IMR-90 (cell line): ENCODE measurements at regions not wholly inside any gene's neighbourhood (a gene's known extent, or its start where the extent isn't known, plus 50 kb on each side); places are given as distances from the start of the nearest gene placed in this dataset.

ENCODE experiments used
- ATAC-seq: fragments of 200-7000 bp; cut with Tn5 transposase; 2 replicates; pipeline ENCODE4 v1.9.1; 2020; ENCODE audit warnings: low read depth, mild to moderate bottlenecking, moderate library complexity
- BruUV-seq: library from RNA; stranded (reverse); fragments of 400-500 nt; replicated peaks from 2 replicates; lab custom pipeline; 2021; lab: Mats Ljungman, UMichigan
- CTCF ChIA-PET: fragments of 300-600 bp; formaldehyde crosslinking; extraction: SDS; loops from one replicate; lab custom pipeline; 2021; ENCODE audit warnings: antibody characterized with exemption; lab: Yijun Ruan, JAX
- POLR2A ChIA-PET: fragments of 300-600 bp; sonication (Branson Sonifier 250); formaldehyde crosslinking; loops from one replicate; lab custom pipeline; 2022; ENCODE audit warnings: antibody characterized with exemption; ENCODE audit not compliant: unreplicated experiment; lab: Charles Lee
- DNase-seq: peaks from one replicate; pipeline ENCODE4 v3.0.0; 2013
- H2AFZ ChIP-seq: replicated peaks from 2 replicates; pipeline ENCODE3; 2013; ENCODE audit warnings: low read length, mild to moderate bottlenecking; ENCODE audit not compliant: poor library complexity
- H2AK5ac ChIP-seq: 2 replicates; pipeline ENCODE4 v1.6.1; 2013; ENCODE audit warnings: low read depth, low read length, inconsistent platforms
- H2AK9ac ChIP-seq: replicated peaks from 2 replicates; pipeline ENCODE3; 2013; ENCODE audit warnings: mild to moderate bottlenecking, low read depth, low read length, moderate library complexity; ENCODE audit not compliant: poor library complexity
- H2BK120ac ChIP-seq: 2 replicates; pipeline ENCODE4 v1.6.1; 2013; ENCODE audit warnings: low read depth, low read length, inconsistent platforms
- H2BK15ac ChIP-seq: 3 replicates; pipeline ENCODE4 v1.6.1; 2013; ENCODE audit warnings: low read depth, low read length, inconsistent platforms
- H2BK20ac ChIP-seq: 2 replicates; pipeline ENCODE4 v1.6.1; 2013; ENCODE audit warnings: low read depth, mild to moderate bottlenecking, inconsistent platforms, low read length, moderate library complexity
- H2BK5ac ChIP-seq: 2 replicates; pipeline ENCODE4 v1.6.1; 2013; ENCODE audit warnings: mild to moderate bottlenecking, low read depth, low read length, inconsistent platforms; ENCODE audit not compliant: poor library complexity, severe bottlenecking
- H3K14ac ChIP-seq: replicated peaks from 2 replicates; pipeline ENCODE4 v1.6.1; 2013; ENCODE audit warnings: low read depth, low read length, inconsistent platforms
- H3K18ac ChIP-seq: 2 replicates; pipeline ENCODE4 v1.6.1; 2013; ENCODE audit warnings: low read depth, low read length, control low read depth
- H3K23ac ChIP-seq: 2 replicates; pipeline ENCODE4 v1.6.1; 2013; ENCODE audit warnings: low read depth, low read length, inconsistent platforms
- H3K27ac ChIP-seq: 2 replicates; pipeline ENCODE4 v1.5.1; 2013; ENCODE audit warnings: mild to moderate bottlenecking, control low read depth, low read length; ENCODE audit not compliant: insufficient read depth
- H3K27me3 ChIP-seq: 2 replicates; pipeline ENCODE4 v1.6.1; 2013; ENCODE audit warnings: low read length; ENCODE audit not compliant: control insufficient read depth, insufficient read depth
- H3K36me3 ChIP-seq: 2 replicates; pipeline ENCODE4 v1.6.1; 2013; ENCODE audit warnings: low read length, mixed read lengths; ENCODE audit not compliant: control insufficient read depth, insufficient read depth
- H3K4ac ChIP-seq: 2 replicates; pipeline ENCODE4 v1.6.1; 2013; ENCODE audit warnings: low read depth, low read length, inconsistent platforms
- H3K4me1 ChIP-seq: 2 replicates; pipeline ENCODE4 v1.6.1; 2013; ENCODE audit warnings: low read length, mixed read lengths; ENCODE audit not compliant: control insufficient read depth, insufficient read depth
- H3K4me2 ChIP-seq: 2 replicates; pipeline ENCODE4 v1.6.1; 2013; ENCODE audit warnings: low read depth, mild to moderate bottlenecking, control low read depth, low read length, moderate library complexity
- H3K4me3 ChIP-seq: 2 replicates; pipeline ENCODE4 v1.5.1; 2013; ENCODE audit warnings: low read depth, mild to moderate bottlenecking, control low read depth, low read length, moderate library complexity; ENCODE audit not compliant: insufficient read depth
- H3K56ac ChIP-seq: 2 replicates; pipeline ENCODE4 v1.6.1; 2013; ENCODE audit warnings: low read length, inconsistent platforms; ENCODE audit not compliant: insufficient read depth; ENCODE audit errors: extremely low read depth
- H3K79me1 ChIP-seq, 2 experiments: 2 replicates each; pipeline ENCODE4 v1.6.1; 2013; ENCODE audit warnings: low read length in 2 of 2, inconsistent platforms in 1 of 2, low read depth in 1 of 2
- H3K9ac ChIP-seq: 2 replicates; pipeline ENCODE4 v1.6.1; 2013; ENCODE audit warnings: low read depth, low read length, control low read depth
- H3K9me1 ChIP-seq: 2 replicates; pipeline ENCODE4 v1.6.1; 2013; ENCODE audit warnings: low read length, inconsistent platforms; ENCODE audit not compliant: insufficient read depth
- H3K9me3 ChIP-seq: 2 replicates; pipeline ENCODE4 v1.6.1; 2013; ENCODE audit warnings: low read length; ENCODE audit not compliant: control insufficient read depth, insufficient read depth
- H4K20me1 ChIP-seq: 2 replicates; pipeline ENCODE4 v1.6.1; 2013; ENCODE audit warnings: low read length, inconsistent platforms; ENCODE audit not compliant: insufficient read depth
- H4K5ac ChIP-seq: 2 replicates; pipeline ENCODE4 v1.6.1; 2013; ENCODE audit warnings: mild to moderate bottlenecking, low read depth, low read length, control low read depth
- H4K8ac ChIP-seq, 2 experiments: 2 replicates each; pipeline ENCODE4 v1.6.1; 2013; ENCODE audit warnings: low read depth in 2 of 2, low read length in 2 of 2, control low read depth in 1 of 2, inconsistent platforms in 1 of 2
- H4K91ac ChIP-seq: 2 replicates; pipeline ENCODE4 v1.6.1; 2013; ENCODE audit warnings: low read depth, low read length, inconsistent platforms; ENCODE audit not compliant: insufficient read depth
- BHLHE40 ChIP-seq: fragments of 150-350 bp; IDR thresholded peaks from 2 replicates; pipeline ENCODE4 v1.6.1; 2016; ENCODE audit warnings: mild to moderate bottlenecking, low read depth, low read length
- CEBPB ChIP-seq: IDR thresholded peaks from 2 replicates; pipeline ENCODE4 v1.6.1; 2012; ENCODE audit warnings: low read depth, low read length, improper control_type of control experiment
- CHD1 ChIP-seq: IDR thresholded peaks from 2 replicates; pipeline ENCODE4 v1.6.1; 2012; ENCODE audit warnings: low read depth, low read length, improper control_type of control experiment
- CTCF ChIP-seq: conservative IDR thresholded peaks from 2 replicates; pipeline ENCODE4 v1.5.1; 2012; ENCODE audit warnings: mild to moderate bottlenecking, low read depth, low read length, improper control_type of control experiment
- ELK1 ChIP-seq: fragments of 150-350 bp; IDR thresholded peaks from 2 replicates; pipeline ENCODE4 v1.6.1; 2016; ENCODE audit warnings: low read depth, mild to moderate bottlenecking, low read length, moderate library complexity, borderline replicate concordance
- FOS ChIP-seq: fragments of 150-350 bp; IDR thresholded peaks from 2 replicates; pipeline ENCODE4 v1.6.1; 2016; ENCODE audit warnings: low read depth, low read length
- MAFK ChIP-seq: IDR thresholded peaks from 2 replicates; pipeline ENCODE4 v1.6.1; 2012; ENCODE audit warnings: low read depth, low read length, improper control_type of control experiment
- MAZ ChIP-seq: IDR thresholded peaks from 2 replicates; pipeline ENCODE4 v1.6.1; 2012; ENCODE audit warnings: low read depth, mild to moderate bottlenecking, low read length, improper control_type of control experiment, moderate library complexity, borderline replicate concordance
- MXI1 ChIP-seq: IDR thresholded peaks from 2 replicates; pipeline ENCODE4 v1.6.1; 2012; ENCODE audit warnings: low read depth, mild to moderate bottlenecking, low read length, moderate library complexity, borderline replicate concordance
- NFE2L2 ChIP-seq: fragments of 150-350 bp; IDR thresholded peaks from 2 replicates; pipeline ENCODE4 v1.6.1; 2016; ENCODE audit warnings: low read depth, mild to moderate bottlenecking, low read length
- POLR2A ChIP-seq: IDR thresholded peaks from 2 replicates; pipeline ENCODE4 v1.6.1; 2012; ENCODE audit warnings: mild to moderate bottlenecking, low read depth, low read length
- RAD21 ChIP-seq: IDR thresholded peaks from 2 replicates; pipeline ENCODE4 v1.6.1; 2012; ENCODE audit warnings: low read length, improper control_type of control experiment
- RCOR1 ChIP-seq: IDR thresholded peaks from 2 replicates; pipeline ENCODE4 v1.6.1; 2012; ENCODE audit warnings: mild to moderate bottlenecking, low read length, improper control_type of control experiment; ENCODE audit not compliant: insufficient replicate concordance
- RFX5 ChIP-seq: IDR thresholded peaks from 2 replicates; pipeline ENCODE4 v1.8.0; 2012; ENCODE audit warnings: low read depth, mild to moderate bottlenecking, low read length, moderate library complexity
- SMC3 ChIP-seq: fragments of 150-350 bp; IDR thresholded peaks from 2 replicates; pipeline ENCODE4 v1.6.1; 2016; ENCODE audit warnings: low read depth, mild to moderate bottlenecking, antibody characterized with exemption, low read length, moderate library complexity
- USF2 ChIP-seq: fragments of 150-350 bp; IDR thresholded peaks from 2 replicates; pipeline ENCODE4 v1.6.1; 2017; ENCODE audit warnings: mild to moderate bottlenecking, antibody characterized with exemption, low read length, low read depth
- WGBS, 2 experiments: methylation state at CpG; one replicate each; pipeline versions ENCODE4 v1.1.5 to v1.1.7; 2013; ENCODE audit warnings: missing lambda C conversion rate in 2 of 2; ENCODE audit not compliant: insufficient read length in 1 of 2; ENCODE audit errors: extremely low coverage in 2 of 2; 5-methylcytosine and 5-hydroxymethylcytosine counted together
- dilution Hi-C: fragments of 300-500 bp; cut with HindIII; formaldehyde crosslinking; loops from one replicate; pipeline ENCODE4 v1.14.3; 2018; ENCODE audit warnings: low sequenced_read_pairs; ENCODE audit not compliant: unreplicated experiment
- in situ Hi-C: fragments of 300-500 bp; cut with MboI; formaldehyde crosslinking; loops from 3 replicates; pipeline ENCODE4 v1.14.3; 2019; ENCODE audit warnings: low sequenced_read_pairs, inconsistent platforms, mixed read lengths
- intact Hi-C: fragments of 100-400 bp; cut with micrococcal nuclease; formaldehyde crosslinking; loops from 2 replicates; pipeline ENCODE4 v1.10.0; 2022

- intact Hi-C loops: no loop called here
- Histone ChIP-seq H2AFZ (no peak overlapping the region), H3K56ac (no peak overlapping the region), H3K27me3 (no peaks in the 10 kb centered on the region), H3K79me1 (no peaks in the 10 kb centered on the region), H2AK9ac (no peak overlapping the region), H2BK20ac (no peak overlapping the region), H3K9ac (no peak overlapping the region), H3K9me3 (no peaks in the 10 kb centered on the region), H3K23ac (no peak overlapping the region), H3K18ac (no peak overlapping the region), H3K14ac (no peak overlapping the region), H2BK5ac (no peak overlapping the region), H4K8ac (no peak overlapping the region), H3K4ac (no peak overlapping the region), H2AK5ac (no peak overlapping the region), H3K27ac (no peak overlapping the region), H3K36me3 (no peaks in the 10 kb centered on the region), H4K91ac (no peak overlapping the region), H3K4me2 (no peak overlapping the region), H3K4me3 (no peak overlapping the region), H2BK120ac (no peak overlapping the region), H3K4me1 (peaks cover 2% of the 10 kb centered on the region; the same call in 1 of the 2 replicates), H4K20me1 (no peaks in the 10 kb centered on the region), H4K5ac (no peak overlapping the region), H2BK15ac (no peak overlapping the region), H3K9me1 (no peaks in the 10 kb centered on the region)
- WGBS, 2 experiments: 100% methylated on average over 1 of the region's 2 CpGs; no CpG with 5 or more reads in 1 of the 2 experiments
- ATAC-seq: no peak
- in situ Hi-C loops: no loop called here
- DNase-seq: no peak
- no TSS peak for BruUV-seq
- POLR2A ChIA-PET: no interaction called here
- CTCF ChIA-PET: no interaction called here
- no peak for TF ChIP-seq MAFK
- TF ChIP-seq FOS: no peak
- no peak for TF ChIP-seq MXI1
- no peak for TF ChIP-seq RAD21
- TF ChIP-seq USF2: no peak
- TF ChIP-seq POLR2A: no peak
- TF ChIP-seq SMC3: no peak
- no peak for TF ChIP-seq CEBPB
- TF ChIP-seq RFX5: no peak
- no peak for TF ChIP-seq NFE2L2
- no peak for TF ChIP-seq BHLHE40
- no peak for TF ChIP-seq ELK1
- no peak for TF ChIP-seq CTCF
- no peak for TF ChIP-seq RCOR1
- no peak for TF ChIP-seq CHD1
- no peak for TF ChIP-seq MAZ
- dilution Hi-C loops: no loop called here
Observed at GRCh38 chr1:81587426-81587825, 213.3 kb upstream of the ADGRL2 start.
